ENCODE measurements at regions not wholly inside any gene's neighbourhood (a gene's known extent, or its start where the extent isn't known, plus 50 kb on each side); places are given as distances from the start of the nearest gene placed in this dataset.
"Not testable (repeated sequence)": the region's sequence is repeated elsewhere in the genome, so short reads cannot be mapped to it uniquely, and the experiment has no call there.

DNA sequence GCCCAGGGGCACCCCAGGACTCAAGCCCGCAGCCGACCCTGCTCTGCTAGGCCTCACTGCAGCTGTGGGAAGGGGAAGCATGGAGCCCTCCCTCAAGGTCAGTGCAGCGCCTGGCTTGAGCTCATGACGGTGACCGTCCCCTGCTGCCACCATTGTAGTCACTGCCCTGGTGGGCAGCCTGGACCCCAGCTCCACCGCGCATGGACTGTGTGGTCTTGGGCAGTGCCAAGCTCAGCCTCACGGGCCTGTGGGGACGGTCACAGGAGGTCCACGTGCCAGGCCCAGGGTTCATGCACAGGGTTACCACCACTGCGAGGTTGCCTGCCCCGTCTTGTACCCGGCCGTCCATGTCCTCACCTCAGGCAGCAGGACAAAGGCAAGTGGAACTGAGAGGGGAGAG is 342.9 kb downstream of the ADGRD1 start:
- TF ChIP-seq, protein P1, sequence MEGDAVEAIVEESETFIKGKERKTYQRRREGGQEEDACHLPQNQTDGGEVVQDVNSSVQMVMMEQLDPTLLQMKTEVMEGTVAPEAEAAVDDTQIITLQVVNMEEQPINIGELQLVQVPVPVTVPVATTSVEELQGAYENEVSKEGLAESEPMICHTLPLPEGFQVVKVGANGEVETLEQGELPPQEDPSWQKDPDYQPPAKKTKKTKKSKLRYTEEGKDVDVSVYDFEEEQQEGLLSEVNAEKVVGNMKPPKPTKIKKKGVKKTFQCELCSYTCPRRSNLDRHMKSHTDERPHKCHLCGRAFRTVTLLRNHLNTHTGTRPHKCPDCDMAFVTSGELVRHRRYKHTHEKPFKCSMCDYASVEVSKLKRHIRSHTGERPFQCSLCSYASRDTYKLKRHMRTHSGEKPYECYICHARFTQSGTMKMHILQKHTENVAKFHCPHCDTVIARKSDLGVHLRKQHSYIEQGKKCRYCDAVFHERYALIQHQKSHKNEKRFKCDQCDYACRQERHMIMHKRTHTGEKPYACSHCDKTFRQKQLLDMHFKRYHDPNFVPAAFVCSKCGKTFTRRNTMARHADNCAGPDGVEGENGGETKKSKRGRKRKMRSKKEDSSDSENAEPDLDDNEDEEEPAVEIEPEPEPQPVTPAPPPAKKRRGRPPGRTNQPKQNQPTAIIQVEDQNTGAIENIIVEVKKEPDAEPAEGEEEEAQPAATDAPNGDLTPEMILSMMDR (IDR thresholded peaks at IDR 0.05), result not testable (repeated sequence)
- not testable (repeated sequence) for TF ChIP-seq POLR2A (IDR thresholded peaks at IDR 0.05)
